GM21737 (cell line): ENCODE measurements at regions not wholly inside any gene's neighbourhood (a gene's known extent, or its start where the extent isn't known, plus 50 kb on each side); places are given as distances from the start of the nearest gene placed in this dataset.
"Not testable (repeated sequence)": the region's sequence is repeated elsewhere in the genome, so short reads cannot be mapped to it uniquely, and the experiment has no call there.

Source experiments
- ATAC-seq: cut with Tn5 transposase; IDR thresholded peaks from one replicate; pipeline ENCODE4 v1.9.1; 2021; ENCODE audit warnings: mild to moderate bottlenecking, moderate library complexity; ENCODE audit not compliant: unreplicated experiment

GRCh38 chr9:19895578-19895977 lies 106.7 kb upstream of the SLC24A2 start:
- ATAC-seq = not testable (repeated sequence)

GRCh38 chr9:19895006-19895405 lies 106.2 kb upstream of the SLC24A2 start:
- ATAC-seq = no peak

GRCh38 chr9:19885608-19886007 lies 96.8 kb upstream of the SLC24A2 start:
- ATAC-seq = no peak

DNA sequence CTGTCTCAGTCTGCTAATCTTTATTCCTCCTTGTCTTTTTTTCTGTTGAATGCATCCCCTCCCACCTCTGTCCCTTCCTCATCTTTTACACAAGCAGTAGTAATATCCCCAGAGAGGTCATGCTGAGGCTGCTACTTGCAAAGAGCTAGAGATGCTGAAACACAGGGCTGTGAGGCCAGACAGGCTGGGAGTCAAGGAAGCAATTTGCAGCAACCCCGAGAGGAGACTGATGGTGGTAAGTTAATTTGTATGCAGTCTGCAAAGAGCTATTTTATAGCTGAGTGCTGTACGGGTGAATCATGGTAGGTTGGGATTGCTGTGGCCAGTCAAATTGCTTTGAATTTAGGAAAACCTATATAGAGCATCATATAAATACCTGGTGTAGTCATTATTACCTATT lies 90.2 kb upstream of the SLC24A2 start:
- ATAC-seq = no peak

DNA sequence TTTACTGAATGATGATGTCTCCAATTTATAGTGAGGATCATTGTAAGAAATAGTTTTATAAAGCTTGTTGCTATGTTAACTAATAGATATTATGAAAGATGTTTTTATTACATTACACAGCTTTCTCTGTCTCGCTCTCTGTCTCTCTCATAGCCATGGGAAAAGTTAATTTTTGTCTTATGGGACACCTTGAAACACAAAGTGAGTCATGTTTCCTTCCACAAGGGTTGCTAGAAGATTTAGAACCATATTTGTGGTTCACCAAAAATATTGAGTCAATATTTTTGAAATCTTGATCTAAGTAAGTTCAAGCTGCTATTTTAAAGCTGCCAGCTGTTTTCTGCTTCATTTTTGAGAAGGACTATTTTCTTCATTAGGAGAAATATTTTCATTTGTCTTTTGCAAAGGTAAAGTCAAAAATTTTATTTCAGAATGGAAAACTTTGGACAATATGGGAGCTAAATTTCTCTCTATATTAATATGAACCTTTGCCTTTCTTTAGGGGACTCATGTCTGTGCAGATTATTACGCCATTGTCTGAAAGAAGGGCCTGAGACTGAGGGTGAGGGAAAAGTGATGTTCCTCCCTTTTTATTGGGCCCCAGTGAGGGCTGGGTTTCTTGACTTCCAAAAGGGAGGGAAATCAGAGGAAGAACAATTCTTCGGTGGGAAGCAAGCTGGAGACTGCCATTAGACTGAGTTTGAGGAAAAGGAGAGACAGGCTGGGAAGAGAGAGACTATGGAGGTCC lies 87.9 kb upstream of the SLC24A2 start:
- ATAC-seq = no peak

DNA sequence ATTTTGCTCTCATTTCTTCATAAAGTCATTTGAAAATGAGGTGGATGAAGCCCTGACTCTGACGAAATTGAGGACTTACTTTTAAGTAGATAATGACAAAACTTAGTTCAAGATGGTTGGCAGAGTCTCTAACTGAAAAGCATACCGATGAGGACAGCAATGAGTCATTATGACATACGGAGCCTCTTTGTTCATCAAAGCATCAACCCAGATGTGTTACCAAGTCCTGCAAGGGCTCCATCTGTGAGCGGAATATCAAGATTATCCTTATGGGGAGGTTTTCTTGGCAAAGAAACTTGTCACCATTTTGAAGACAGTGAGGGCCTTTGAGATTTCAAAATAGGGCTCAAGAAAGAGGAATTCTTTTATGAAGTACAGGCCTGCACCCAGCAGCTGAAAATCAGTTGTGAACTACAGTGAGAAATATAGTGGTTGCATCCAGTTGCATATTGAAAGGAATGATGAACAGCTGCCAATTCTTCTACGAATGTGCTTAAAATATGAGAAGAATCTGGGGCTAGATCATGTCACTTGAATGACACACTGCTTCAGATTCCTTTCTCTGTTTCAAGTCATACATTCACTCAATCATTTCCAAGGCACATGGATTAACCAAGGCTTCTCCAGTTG lies 86.6 kb upstream of the SLC24A2 start:
- no peak for ATAC-seq

DNA sequence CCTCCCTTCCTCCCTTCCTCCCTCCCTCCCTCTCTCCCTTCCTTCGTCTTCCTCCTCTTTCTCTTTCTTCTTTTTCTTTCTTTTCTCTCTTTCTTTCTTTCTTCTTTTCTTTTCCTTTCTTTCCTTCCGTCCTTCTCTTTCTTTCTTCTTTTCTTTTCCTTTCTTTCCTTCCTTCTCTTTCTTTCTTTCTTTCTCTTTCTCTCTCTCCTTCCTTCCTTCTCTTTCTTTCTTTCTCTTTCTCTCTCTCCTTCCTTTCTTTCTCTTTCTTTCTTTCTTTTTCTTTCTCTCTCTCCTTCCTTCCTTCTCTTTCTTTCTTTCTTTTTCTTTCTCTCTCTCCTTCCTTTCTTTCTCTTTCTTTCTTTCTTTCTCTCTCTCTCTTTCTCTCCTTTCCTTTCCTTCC lies 84.4 kb upstream of the SLC24A2 start:
- ATAC-seq = not testable (repeated sequence)

DNA sequence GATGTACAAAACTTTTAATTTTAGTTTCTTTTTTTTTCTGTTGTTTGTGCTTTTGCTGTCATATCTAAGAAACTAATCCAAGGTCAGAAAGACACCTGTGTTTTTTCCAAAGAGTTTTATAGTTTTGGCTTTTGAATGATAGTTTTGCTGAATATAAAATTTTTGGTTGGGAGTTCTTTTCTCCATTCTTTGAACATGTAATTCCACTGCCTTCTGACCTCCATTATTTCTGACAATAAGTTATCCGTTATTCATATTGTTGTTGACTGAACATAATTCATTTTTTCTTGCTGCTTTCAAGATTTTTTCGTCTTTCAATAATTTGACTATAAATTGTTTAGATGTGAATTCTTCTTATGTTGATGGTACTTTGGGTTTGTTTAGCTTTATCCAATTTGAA lies 82.2 kb upstream of the SLC24A2 start:
- ATAC-seq = no peak

GRCh38 chr9:19840953-19841352 lies 52.1 kb upstream of the SLC24A2 start:
- no peak for ATAC-seq
